RWPE2 (cell line): ENCODE measurements at regions not wholly inside any gene's neighbourhood (a gene's known extent, or its start where the extent isn't known, plus 50 kb on each side); places are given as distances from the start of the nearest gene placed in this dataset.
A peak's percentile ranks its signal among the peaks of the same experiment; 100 is the strongest.

Source experiments
- ATAC-seq: fragments of 200-7000 bp; cut with Tn5 transposase; 3 replicates; pipeline ENCODE4 v1.9.1; 2021; ENCODE audit warnings: low read depth
- DNase-seq: peaks from one replicate; pipeline ENCODE4 v3.0.0-alpha.2; 2020; ENCODE audit warnings: low spot score
- H3K27ac ChIP-seq: fragments of 450-650 bp; 2 replicates; pipeline ENCODE4 v1.5.1; 2017; ENCODE audit warnings: mild to moderate bottlenecking; ENCODE audit not compliant: poor library complexity, severe bottlenecking
- H3K27me3 ChIP-seq: fragments of 250-450 bp; sonication (Bioruptor Pico); 2 replicates; pipeline ENCODE4 v1.5.1; 2021; ENCODE audit warnings: mild to moderate bottlenecking, moderate library complexity; ENCODE audit not compliant: insufficient read depth, poor library complexity, severe bottlenecking
- H3K36me3 ChIP-seq: fragments of 250-450 bp; sonication (Bioruptor Pico); 2 replicates; pipeline ENCODE4 v1.5.1; 2020; ENCODE audit warnings: low read depth, mild to moderate bottlenecking, moderate library complexity
- H3K4me1 ChIP-seq: fragments of 250-450 bp; sonication (Bioruptor Pico); 2 replicates; pipeline ENCODE4 v1.5.1; 2021; ENCODE audit warnings: mild to moderate bottlenecking, moderate library complexity; ENCODE audit not compliant: insufficient read depth, poor library complexity, severe bottlenecking
- H3K4me3 ChIP-seq: fragments of 250-450 bp; sonication (Bioruptor Pico); 2 replicates; pipeline ENCODE4 v1.5.1; 2021; ENCODE audit warnings: mild to moderate bottlenecking, moderate library complexity; ENCODE audit not compliant: severe bottlenecking
- H3K9me3 ChIP-seq: fragments of 250-450 bp; sonication (Bioruptor Pico); 2 replicates; pipeline ENCODE4 v1.5.1; 2021; ENCODE audit warnings: mild to moderate bottlenecking, moderate library complexity; ENCODE audit not compliant: severe bottlenecking
- TF ChIP-seq, protein P1 (sequence below): fragments of 450-650 bp; IDR thresholded peaks from one replicate; pipeline ENCODE4 v1.5.1; 2017; ENCODE audit warnings: mild to moderate bottlenecking, moderate library complexity; ENCODE audit not compliant: poor library complexity, severe bottlenecking

DNA sequence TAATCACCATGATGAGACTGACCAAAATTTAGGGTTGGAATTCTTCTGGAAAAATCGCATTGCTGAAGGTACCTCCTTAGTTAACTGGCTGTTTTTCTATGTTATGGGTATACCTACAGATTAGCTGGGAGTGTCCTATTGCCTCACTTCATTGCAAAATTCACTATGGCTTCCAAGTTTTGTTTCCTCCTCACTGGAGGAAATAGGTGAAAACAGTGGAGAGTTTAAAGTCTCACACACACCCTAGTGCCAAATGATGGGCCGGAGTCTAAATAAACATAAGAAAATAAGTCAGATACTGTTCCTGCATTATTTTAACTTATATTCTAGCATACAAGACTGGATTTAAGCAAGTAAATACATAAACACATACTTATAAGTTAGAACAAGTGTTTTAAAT, 98.2 kb downstream of the AHR start:
- no peak overlapping the region for H3K4me3 ChIP-seq
- no peak overlapping the region for H3K27ac ChIP-seq
- TF ChIP-seq, protein P1, sequence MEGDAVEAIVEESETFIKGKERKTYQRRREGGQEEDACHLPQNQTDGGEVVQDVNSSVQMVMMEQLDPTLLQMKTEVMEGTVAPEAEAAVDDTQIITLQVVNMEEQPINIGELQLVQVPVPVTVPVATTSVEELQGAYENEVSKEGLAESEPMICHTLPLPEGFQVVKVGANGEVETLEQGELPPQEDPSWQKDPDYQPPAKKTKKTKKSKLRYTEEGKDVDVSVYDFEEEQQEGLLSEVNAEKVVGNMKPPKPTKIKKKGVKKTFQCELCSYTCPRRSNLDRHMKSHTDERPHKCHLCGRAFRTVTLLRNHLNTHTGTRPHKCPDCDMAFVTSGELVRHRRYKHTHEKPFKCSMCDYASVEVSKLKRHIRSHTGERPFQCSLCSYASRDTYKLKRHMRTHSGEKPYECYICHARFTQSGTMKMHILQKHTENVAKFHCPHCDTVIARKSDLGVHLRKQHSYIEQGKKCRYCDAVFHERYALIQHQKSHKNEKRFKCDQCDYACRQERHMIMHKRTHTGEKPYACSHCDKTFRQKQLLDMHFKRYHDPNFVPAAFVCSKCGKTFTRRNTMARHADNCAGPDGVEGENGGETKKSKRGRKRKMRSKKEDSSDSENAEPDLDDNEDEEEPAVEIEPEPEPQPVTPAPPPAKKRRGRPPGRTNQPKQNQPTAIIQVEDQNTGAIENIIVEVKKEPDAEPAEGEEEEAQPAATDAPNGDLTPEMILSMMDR, result no peak
- DNase-seq (no peak), ATAC-seq (no peak)
- peaks cover 9% of the 10 kb centered on the region for H3K9me3 ChIP-seq
- no peaks in the 10 kb centered on the region for H3K27me3 ChIP-seq
- no peaks in the 10 kb centered on the region for H3K36me3 ChIP-seq
- peaks cover 5% of the 10 kb centered on the region for H3K4me1 ChIP-seq

DNA sequence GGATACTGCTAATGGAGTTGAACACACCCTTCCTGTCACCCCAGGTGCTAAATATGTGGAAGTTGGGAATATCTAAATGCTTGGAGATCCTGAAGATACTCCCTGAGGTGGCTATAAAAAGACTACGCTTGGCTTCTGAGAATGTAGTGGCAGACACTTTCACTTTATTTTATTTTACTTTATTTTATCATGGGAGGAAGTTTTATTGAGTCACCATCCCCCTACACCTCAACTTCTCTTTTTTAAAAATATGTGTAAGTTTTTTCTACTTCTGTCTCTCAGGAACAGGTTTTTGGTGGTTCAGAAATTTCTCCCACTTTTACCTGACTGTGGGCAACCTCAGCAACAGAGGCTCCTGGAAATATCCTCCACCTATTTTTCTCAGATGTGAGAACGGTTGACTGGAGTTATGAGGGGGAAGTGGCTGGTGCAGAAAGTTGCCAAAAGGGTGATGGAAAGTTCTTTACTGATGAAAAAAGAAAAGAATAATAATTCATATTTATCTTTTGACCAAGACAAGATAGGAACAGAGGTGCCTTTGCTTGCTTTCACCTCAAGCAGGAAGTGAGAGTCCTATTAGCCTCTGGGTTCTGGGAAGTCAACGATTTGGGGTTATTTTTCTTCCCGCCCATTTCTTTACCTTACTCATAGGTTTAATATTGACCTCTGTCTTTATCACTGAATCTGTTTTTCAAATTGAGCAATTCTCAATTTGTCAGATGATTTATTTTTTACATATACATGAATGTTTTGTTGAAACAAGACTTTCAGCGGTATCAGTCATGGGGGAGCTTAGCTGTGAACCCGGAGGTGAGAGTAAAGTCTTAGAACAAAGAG, 103.6 kb downstream of the AHR start:
- no peaks in the 10 kb centered on the region for H3K36me3 ChIP-seq
- 0 out of 3 replicates have a peak, but pooled peaks have one; percentile 30 for ATAC-seq
- TF ChIP-seq, protein P1, result no peak
- peak overlapping the region; percentile 68 for H3K27ac ChIP-seq
- DNase-seq, result no peak
- no peaks in the 10 kb centered on the region for H3K27me3 ChIP-seq
- no peaks in the 10 kb centered on the region for H3K9me3 ChIP-seq
- no peak overlapping the region for H3K4me3 ChIP-seq
- peaks cover 37% of the 10 kb centered on the region for H3K4me1 ChIP-seq

DNA sequence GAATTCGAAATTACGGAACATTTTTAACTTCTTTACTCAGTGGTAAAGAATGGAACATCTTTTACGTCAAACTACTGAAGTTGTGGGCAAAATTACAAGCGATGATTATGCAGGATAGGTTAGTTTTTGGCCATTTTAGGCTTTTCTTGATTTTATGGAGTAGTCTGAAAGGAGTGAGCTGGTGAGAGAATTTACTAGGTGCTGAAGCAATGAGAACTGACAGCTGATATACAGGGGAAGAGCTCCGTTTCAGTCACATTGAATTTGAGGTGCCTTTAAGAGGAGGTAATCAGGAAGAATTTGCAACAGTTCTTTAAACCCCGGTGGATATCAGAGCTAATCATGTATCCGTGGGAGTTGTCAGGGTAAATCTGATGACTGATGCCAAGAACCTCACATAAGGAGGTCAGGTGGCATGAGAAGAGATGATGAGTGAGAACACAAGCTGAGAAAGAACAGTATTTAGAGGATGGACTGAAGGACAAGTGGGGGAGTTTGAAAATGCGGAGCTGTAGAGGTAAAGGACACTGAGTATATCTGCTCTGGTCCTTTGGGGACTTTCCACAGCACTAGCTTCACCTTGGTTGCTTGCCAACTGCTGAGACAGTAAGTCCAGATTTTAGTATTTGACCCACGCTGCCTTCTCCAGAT, 104.3 kb downstream of the AHR start:
- Histone ChIP-seq H3K27ac (peak overlapping the region; percentile 68), H3K27me3 (no peaks in the 10 kb centered on the region), H3K36me3 (no peaks in the 10 kb centered on the region), H3K4me1 (peaks cover 44% of the 10 kb centered on the region), H3K9me3 (no peaks in the 10 kb centered on the region), H3K4me3 (no peak overlapping the region)
- TF ChIP-seq, protein P1, result no peak
- DNase-seq, result no peak
- ATAC-seq, result peak; percentile 15; the same call in 1 of the 3 replicates

DNA sequence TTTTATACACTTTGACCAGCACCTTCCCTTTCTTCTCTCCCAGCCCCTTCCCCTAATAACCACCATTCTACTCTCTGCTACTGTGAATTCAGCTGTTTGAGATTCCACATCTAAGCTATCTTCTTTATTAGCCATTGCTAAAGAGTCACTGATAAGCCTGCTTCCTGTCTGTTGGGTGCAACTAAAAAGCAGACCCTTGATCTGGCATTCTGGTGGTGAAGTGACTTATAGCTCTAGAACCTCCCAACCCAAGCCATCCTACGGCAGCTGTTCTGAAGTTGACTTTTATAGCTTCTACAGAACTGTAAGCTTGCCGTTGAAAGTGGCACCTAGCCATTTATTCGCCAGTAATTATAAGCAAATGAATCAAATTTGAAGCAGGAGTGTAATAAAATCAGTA, 105.6 kb downstream of the AHR start:
- DNase-seq, result no peak
- Histone ChIP-seq H3K27ac (peak overlapping the region; percentile 68), H3K4me1 (peaks cover 57% of the 10 kb centered on the region), H3K9me3 (no peaks in the 10 kb centered on the region), H3K4me3 (no peak overlapping the region), H3K27me3 (no peaks in the 10 kb centered on the region), H3K36me3 (no peaks in the 10 kb centered on the region)
- TF ChIP-seq, protein P1, result no peak
- ATAC-seq, result no peak
